ENCODE measurements at regions not wholly inside any gene's neighbourhood (a gene's known extent, or its start where the extent isn't known, plus 50 kb on each side); places are given as distances from the start of the nearest gene placed in this dataset.

- Histone ChIP-seq H3K79me2 (ENCODE audit: insufficient read depth, low read length) (no peaks in the 10 kb centered on the region), H3K9ac (ENCODE audit: low read depth, low read length, poor library complexity, severe bottlenecking) (no peak overlapping the region), H4K20me1 (ENCODE audit: insufficient read depth, low read length, poor library complexity, severe bottlenecking) (no peaks in the 10 kb centered on the region), H2AFZ (ENCODE audit: low read length) (no peak overlapping the region), H3K4me1 (ENCODE audit: insufficient read depth, low read length, poor library complexity, severe bottlenecking) (no peaks in the 10 kb centered on the region), H3K9me3 (ENCODE audit: insufficient read depth, low read depth, low read length) (no peaks in the 10 kb centered on the region), H3K4me3 (ENCODE audit: low read length, poor library complexity, severe bottlenecking) (no peak overlapping the region), H3K27me3 (ENCODE audit: insufficient read depth, low read length, poor library complexity, severe bottlenecking) (no peaks in the 10 kb centered on the region), H3K4me2 (ENCODE audit: low read depth, low read length, poor library complexity, severe bottlenecking) (no peak overlapping the region), H3F3A (ENCODE audit: low read depth) (no peaks in the 10 kb centered on the region), H3K36me3 (ENCODE audit: insufficient read depth, low read length) (no peaks in the 10 kb centered on the region), H3K9me2 (replicated peaks; ENCODE audit: low read depth, low read length) (no peaks in the 10 kb centered on the region)
- TF ChIP-seq EZH2phosphoT487 (IDR thresholded peaks at IDR 0.05; ENCODE audit: borderline replicate concordance) = no peak
- TF ChIP-seq CTCF (conservative IDR thresholded peaks at IDR 0.05; ENCODE audit: low read length) = no peak
These were observed 147.2 kb upstream of the FAM98A start for GRCh38 chr2:33746208-33746800.

- H3K4me1 ChIP-seq (ENCODE audit: insufficient read depth, low read length, poor library complexity, severe bottlenecking) = no peaks in the 10 kb centered on the region
- H3F3A ChIP-seq (ENCODE audit: low read depth) = no peaks in the 10 kb centered on the region
- no peaks in the 10 kb centered on the region for H3K9me3 ChIP-seq (ENCODE audit: insufficient read depth, low read depth, low read length)
- no peak for TF ChIP-seq EZH2phosphoT487 (IDR thresholded peaks at IDR 0.05; ENCODE audit: borderline replicate concordance)
- no peak for TF ChIP-seq CTCF (conservative IDR thresholded peaks at IDR 0.05; ENCODE audit: low read length)
- H3K4me3 ChIP-seq (ENCODE audit: low read length, poor library complexity, severe bottlenecking) = no peak overlapping the region
- no peak overlapping the region for H2AFZ ChIP-seq (ENCODE audit: low read length)
- no peaks in the 10 kb centered on the region for H3K36me3 ChIP-seq (ENCODE audit: insufficient read depth, low read length)
- H3K9me2 ChIP-seq (replicated peaks; ENCODE audit: low read depth, low read length) = no peaks in the 10 kb centered on the region
- no peaks in the 10 kb centered on the region for H3K79me2 ChIP-seq (ENCODE audit: insufficient read depth, low read length)
- H4K20me1 ChIP-seq (ENCODE audit: insufficient read depth, low read length, poor library complexity, severe bottlenecking) = no peaks in the 10 kb centered on the region
- no peaks in the 10 kb centered on the region for H3K27me3 ChIP-seq (ENCODE audit: insufficient read depth, low read length, poor library complexity, severe bottlenecking)
- H3K9ac ChIP-seq (ENCODE audit: low read depth, low read length, poor library complexity, severe bottlenecking) = no peak overlapping the region
- no peak overlapping the region for H3K4me2 ChIP-seq (ENCODE audit: low read depth, low read length, poor library complexity, severe bottlenecking)
These were observed 136.0 kb upstream of the FAM98A start for GRCh38 chr2:33735096-33735495.

GRCh38 chr2:33730804-33731203 lies 131.7 kb upstream of the FAM98A start:
- Histone ChIP-seq H3K9me2 (replicated peaks; ENCODE audit: low read depth, low read length) (no peaks in the 10 kb centered on the region), H3K9me3 (ENCODE audit: insufficient read depth, low read depth, low read length) (no peaks in the 10 kb centered on the region), H2AFZ (ENCODE audit: low read length) (no peak overlapping the region), H3K9ac (ENCODE audit: low read depth, low read length, poor library complexity, severe bottlenecking) (no peak overlapping the region), H4K20me1 (ENCODE audit: insufficient read depth, low read length, poor library complexity, severe bottlenecking) (no peaks in the 10 kb centered on the region), H3K4me1 (ENCODE audit: insufficient read depth, low read length, poor library complexity, severe bottlenecking) (no peaks in the 10 kb centered on the region), H3F3A (ENCODE audit: low read depth) (no peaks in the 10 kb centered on the region), H3K79me2 (ENCODE audit: insufficient read depth, low read length) (no peaks in the 10 kb centered on the region), H3K36me3 (ENCODE audit: insufficient read depth, low read length) (no peaks in the 10 kb centered on the region), H3K4me2 (ENCODE audit: low read depth, low read length, poor library complexity, severe bottlenecking) (no peak overlapping the region), H3K4me3 (ENCODE audit: low read length, poor library complexity, severe bottlenecking) (no peak overlapping the region), H3K27me3 (ENCODE audit: insufficient read depth, low read length, poor library complexity, severe bottlenecking) (no peaks in the 10 kb centered on the region)
- no peak for TF ChIP-seq EZH2phosphoT487 (IDR thresholded peaks at IDR 0.05; ENCODE audit: borderline replicate concordance)
- no peak for TF ChIP-seq CTCF (conservative IDR thresholded peaks at IDR 0.05; ENCODE audit: low read length)
